WTC11 (cell line): ENCODE measurements at regions not wholly inside any gene's neighbourhood (a gene's known extent, or its start where the extent isn't known, plus 50 kb on each side); places are given as distances from the start of the nearest gene placed in this dataset.

Source experiments
- ATAC-seq: fragments of 200-7000 bp; cut with Tn5 transposase; 2 replicates; pipeline ENCODE4 v1.10.0; 2021; ENCODE audit warnings: mild to moderate bottlenecking, moderate library complexity
- CTCF ChIA-PET: fragments of 300-600 bp; sonication (Branson Sonifier 250); formaldehyde crosslinking; loops from one replicate; lab custom pipeline; 2021; ENCODE audit warnings: antibody characterized with exemption; lab: Charles Lee
- POLR2A ChIA-PET: fragments of 350-600 bp; sonication (Branson Sonifier 250); formaldehyde crosslinking; loops from one replicate; lab custom pipeline; 2021; ENCODE audit warnings: antibody characterized with exemption; lab: Charles Lee
- DNase-seq: peaks from one replicate; pipeline ENCODE4 v3.0.0; 2021; ENCODE audit warnings: low spot score
- H3K27ac Mint-ChIP-seq: 2 replicates; pipeline ENCODE4 v1.8.0; 2021; ENCODE audit warnings: mixed read lengths
- H3K27me3 Mint-ChIP-seq: 2 replicates; pipeline ENCODE4 v1.8.0; 2021; ENCODE audit warnings: low read depth, mild to moderate bottlenecking, moderate library complexity, mixed read lengths
- H3K36me3 Mint-ChIP-seq: 2 replicates; pipeline ENCODE4 v1.8.0; 2021; ENCODE audit warnings: mixed read lengths
- H3K4me1 Mint-ChIP-seq: 2 replicates; pipeline ENCODE4 v1.8.0; 2022; ENCODE audit warnings: mixed read lengths
- H3K4me3 Mint-ChIP-seq: 2 replicates; pipeline ENCODE4 v1.8.0; 2021; ENCODE audit warnings: mild to moderate bottlenecking, moderate library complexity, mixed read lengths
- H3K9me3 Mint-ChIP-seq: 2 replicates; pipeline ENCODE4 v1.8.0; 2021; ENCODE audit warnings: mixed read lengths
- ARID4B ChIP-seq: sonication (generic); formaldehyde crosslinking; IDR thresholded peaks from 2 replicates; pipeline ENCODE4 v1.8.0; 2023; ENCODE audit warnings: missing genetic modification reagents, mild to moderate bottlenecking, borderline replicate concordance
- ATF3 ChIP-seq: sonication (generic); formaldehyde crosslinking; conservative IDR thresholded peaks from 2 replicates; pipeline ENCODE4 v1.8.1; 2022; ENCODE audit warnings: mild to moderate bottlenecking, missing genetic modification reagents
- CREB1 ChIP-seq: sonication (generic); formaldehyde crosslinking; IDR thresholded peaks from 2 replicates; pipeline ENCODE4 v1.8.0; 2023; ENCODE audit warnings: mild to moderate bottlenecking, missing genetic modification reagents
- HMGXB4 ChIP-seq: sonication (generic); formaldehyde crosslinking; IDR thresholded peaks from 2 replicates; pipeline ENCODE4 v1.8.1; 2023; ENCODE audit warnings: mild to moderate bottlenecking, moderate library complexity, missing genetic modification reagents
- JUN ChIP-seq: sonication (generic); formaldehyde crosslinking; IDR thresholded peaks from 2 replicates; pipeline ENCODE4 v1.8.0; 2023; ENCODE audit warnings: mild to moderate bottlenecking, missing genetic modification reagents
- KAT7 ChIP-seq: sonication (generic); formaldehyde crosslinking; IDR thresholded peaks from 2 replicates; pipeline ENCODE4 v1.8.1; 2023; ENCODE audit warnings: missing genetic modification reagents, mild to moderate bottlenecking, borderline replicate concordance
- NFYB ChIP-seq: sonication (generic); formaldehyde crosslinking; conservative IDR thresholded peaks from 2 replicates; pipeline ENCODE4 v1.8.0; 2022; ENCODE audit warnings: low read depth, missing genetic modification reagents
- NR2C2 ChIP-seq: sonication (generic); formaldehyde crosslinking; IDR thresholded peaks from 2 replicates; pipeline ENCODE4 v1.8.0; 2022; ENCODE audit warnings: mild to moderate bottlenecking, missing genetic modification reagents
- PREB ChIP-seq: sonication (generic); formaldehyde crosslinking; IDR thresholded peaks from 2 replicates; pipeline ENCODE4 v1.8.1; 2022; ENCODE audit warnings: mild to moderate bottlenecking, missing genetic modification reagents, moderate library complexity, borderline replicate concordance
- PRRX2 ChIP-seq: fragments of 250-450 bp; sonication (Bioruptor Pico); IDR thresholded peaks from 2 replicates; pipeline ENCODE4 v1.8.0; 2021; ENCODE audit warnings: mild to moderate bottlenecking
- SOX15 ChIP-seq: fragments of 250-450 bp; sonication (Bioruptor Pico); IDR thresholded peaks from 2 replicates; pipeline ENCODE4 v1.9.0; 2021; ENCODE audit warnings: mild to moderate bottlenecking
- TEAD1 ChIP-seq: sonication (generic); formaldehyde crosslinking; IDR thresholded peaks from 2 replicates; pipeline ENCODE4 v1.8.0; 2022; ENCODE audit warnings: mild to moderate bottlenecking, missing genetic modification reagents
- USF2 ChIP-seq: sonication (generic); formaldehyde crosslinking; IDR thresholded peaks from 2 replicates; pipeline ENCODE4 v1.8.1; 2023; ENCODE audit warnings: mild to moderate bottlenecking, missing genetic modification reagents, moderate library complexity
- ZNF512 ChIP-seq: sonication (generic); formaldehyde crosslinking; IDR thresholded peaks from 2 replicates; pipeline ENCODE4 v1.8.1; 2022; ENCODE audit warnings: missing genetic modification reagents, borderline replicate concordance
- ZNF532 ChIP-seq: fragments of 250-450 bp; sonication (Bioruptor Pico); IDR thresholded peaks from 2 replicates; pipeline ENCODE4 v1.9.0; 2021; ENCODE audit warnings: mild to moderate bottlenecking, borderline replicate concordance

- H3K36me3 Mint-ChIP-seq = peaks cover 37% of the 10 kb centered on the region
- no peaks in the 10 kb centered on the region for H3K4me1 Mint-ChIP-seq
- POLR2A ChIA-PET = no interaction called here
- CTCF ChIA-PET = interaction anchor here (1.1 kb wide), 1 partner anchor 26 kb away, joined by 3 read pairs; no protein-coding TSS in a partner anchor
- H3K9me3 Mint-ChIP-seq = peaks cover 63% of the 10 kb centered on the region
- TF ChIP-seq ARID4B (no peak), ZNF532 (CRISPR knock-in tag) (no peak), NR2C2 (CRISPR knock-in tag) (no peak)
- ATAC-seq = no peak
- H3K4me3 Mint-ChIP-seq = no peak overlapping the region
- DNase-seq = no peak
- H3K27me3 Mint-ChIP-seq = no peaks in the 10 kb centered on the region
- H3K27ac Mint-ChIP-seq = no peak overlapping the region
These were observed 143.4 kb downstream of the LPIN1 start for GRCh38 chr2:11889854-11890253.

GRCh38 chr2:11891028-11891427 lies 144.6 kb downstream of the LPIN1 start:
- ATAC-seq (no peak), DNase-seq (no peak)
- ChIA-PET CTCF (no interaction called here), POLR2A (no interaction called here)
- Mint-ChIP-seq H3K27me3 (no peaks in the 10 kb centered on the region), H3K4me3 (no peak overlapping the region), H3K4me1 (no peaks in the 10 kb centered on the region), H3K9me3 (peaks cover 56% of the 10 kb centered on the region), H3K27ac (no peak overlapping the region), H3K36me3 (peaks cover 32% of the 10 kb centered on the region)
- TF ChIP-seq USF2 (CRISPR knock-in tag) (no peak), PREB (CRISPR knock-in tag) (no peak), PRRX2 (no peak), ZNF532 (CRISPR knock-in tag) (no peak), SOX15 (CRISPR knock-in tag) (no peak), TEAD1 (CRISPR knock-in tag) (no peak), ATF3 (CRISPR knock-in tag) (no peak), KAT7 (CRISPR knock-in tag) (no peak), ZNF512 (CRISPR knock-in tag) (no peak), JUN (no peak), HMGXB4 (CRISPR knock-in tag) (no peak), NFYB (CRISPR knock-in tag) (no peak), CREB1 (no peak)
